Parathyroid adenoma (tissue), 2 donors: ENCODE measurements at regions not wholly inside any gene's neighbourhood (a gene's known extent, or its start where the extent isn't known, plus 50 kb on each side); places are given as distances from the start of the nearest gene placed in this dataset.

Source experiments
- H2AFZ ChIP-seq: fragments of 300-600 bp; sonication (generic); one replicate; pipeline ENCODE4 v1.7.0; 2017; ENCODE audit warnings: antibody characterized with exemption, mild to moderate bottlenecking
- H3K27ac ChIP-seq: fragments of 300-600 bp; sonication (generic); one replicate; pipeline ENCODE4 v1.7.0; 2017
- H3K27me3 ChIP-seq: fragments of 300-600 bp; sonication (generic); one replicate; pipeline ENCODE4 v1.7.0; 2017; ENCODE audit warnings: low read length; ENCODE audit not compliant: control insufficient read depth, insufficient read depth
- H3K36me3 ChIP-seq: fragments of 300-600 bp; sonication (generic); one replicate; pipeline ENCODE4 v1.7.0; 2017; ENCODE audit warnings: low read length; ENCODE audit not compliant: control insufficient read depth, insufficient read depth
- H3K4me1 ChIP-seq: fragments of 300-600 bp; sonication (generic); one replicate; pipeline ENCODE4 v1.7.0; 2017; ENCODE audit warnings: control low read depth
- H3K4me2 ChIP-seq: fragments of 300-600 bp; sonication (generic); one replicate; pipeline ENCODE4 v1.7.0; 2017; ENCODE audit warnings: low read length
- H3K4me3 ChIP-seq: fragments of 300-600 bp; sonication (generic); one replicate; pipeline ENCODE4 v1.7.0; 2017; ENCODE audit warnings: low read depth, low read length
- H3K79me2 ChIP-seq: fragments of 300-600 bp; sonication (generic); one replicate; pipeline ENCODE4 v1.7.0; 2017; ENCODE audit warnings: control low read depth
- H3K9ac ChIP-seq: fragments of 300-600 bp; sonication (generic); one replicate; pipeline ENCODE4 v1.7.0; 2017; ENCODE audit warnings: mild to moderate bottlenecking
- H3K9me3 ChIP-seq: fragments of 300-600 bp; sonication (generic); one replicate; pipeline ENCODE4 v1.7.0; 2017; ENCODE audit warnings: low read length; ENCODE audit not compliant: control insufficient read depth
- CTCF ChIP-seq: fragments of 300-600 bp; sonication (generic); IDR thresholded peaks from one replicate; pipeline ENCODE4 v1.7.0; 2017; ENCODE audit warnings: antibody characterized with exemption, mild to moderate bottlenecking
- donor health status: primary hyperparathyroidism.

GRCh38 chr11:33536178-33536577 lies 164.4 kb downstream of the C11orf91 start:
- Histone ChIP-seq H3K36me3 (no peaks in the 10 kb centered on the region), H3K79me2 (peaks cover 8% of the 10 kb centered on the region), H3K27ac (no peak overlapping the region), H3K9ac (no peak overlapping the region), H3K4me2 (no peak overlapping the region), H3K27me3 (no peaks in the 10 kb centered on the region), H3K4me3 (no peak overlapping the region), H3K9me3 (no peaks in the 10 kb centered on the region), H2AFZ (no peak overlapping the region), H3K4me1 (peaks cover 15% of the 10 kb centered on the region)
- no peak for TF ChIP-seq CTCF

- Histone ChIP-seq H3K4me1 (peaks cover 15% of the 10 kb centered on the region), H3K79me2 (peaks cover 10% of the 10 kb centered on the region), H2AFZ (no peak overlapping the region), H3K9me3 (no peaks in the 10 kb centered on the region), H3K27ac (no peak overlapping the region), H3K4me2 (no peak overlapping the region), H3K27me3 (no peaks in the 10 kb centered on the region), H3K4me3 (no peak overlapping the region), H3K9ac (no peak overlapping the region), H3K36me3 (no peaks in the 10 kb centered on the region)
- no peak for TF ChIP-seq CTCF
These were observed 166.1 kb downstream of the C11orf91 start for GRCh38 chr11:33534575-33534974.

- Histone ChIP-seq H3K9ac (no peak overlapping the region), H3K4me2 (no peak overlapping the region), H3K9me3 (no peaks in the 10 kb centered on the region), H3K27me3 (no peaks in the 10 kb centered on the region), H3K79me2 (peaks cover 12% of the 10 kb centered on the region), H3K27ac (no peak overlapping the region), H3K4me3 (no peak overlapping the region), H3K4me1 (peaks cover 9% of the 10 kb centered on the region), H3K36me3 (no peaks in the 10 kb centered on the region), H2AFZ (no peak overlapping the region)
- TF ChIP-seq CTCF = no peak
These were observed 167.1 kb downstream of the C11orf91 start for GRCh38 chr11:33533386-33534052.

- Histone ChIP-seq H3K4me1 (peaks cover 9% of the 10 kb centered on the region), H3K79me2 (peaks cover 17% of the 10 kb centered on the region), H2AFZ (no peak overlapping the region), H3K27ac (no peak overlapping the region), H3K27me3 (no peaks in the 10 kb centered on the region), H3K9me3 (no peaks in the 10 kb centered on the region), H3K9ac (no peak overlapping the region), H3K4me3 (no peak overlapping the region), H3K36me3 (no peaks in the 10 kb centered on the region), H3K4me2 (no peak overlapping the region)
- no peak for TF ChIP-seq CTCF
These were observed 167.8 kb downstream of the C11orf91 start for GRCh38 chr11:33532720-33533385.

- H3K79me2 ChIP-seq = peaks cover 19% of the 10 kb centered on the region
- no peaks in the 10 kb centered on the region for H3K27me3 ChIP-seq
- peaks cover 9% of the 10 kb centered on the region for H3K4me1 ChIP-seq
- no peak overlapping the region for H3K27ac ChIP-seq
- H3K4me3 ChIP-seq = no peak overlapping the region
- H3K36me3 ChIP-seq = no peaks in the 10 kb centered on the region
- no peak overlapping the region for H3K4me2 ChIP-seq
- H2AFZ ChIP-seq = no peak overlapping the region
- H3K9me3 ChIP-seq = no peaks in the 10 kb centered on the region
- TF ChIP-seq CTCF = no peak
- no peak overlapping the region for H3K9ac ChIP-seq
These were observed 168.4 kb downstream of the C11orf91 start for GRCh38 chr11:33532257-33532656.
